Right cardiac atrium (tissue), 5 donors: ENCODE measurements at regions not wholly inside any gene's neighbourhood (a gene's known extent, or its start where the extent isn't known, plus 50 kb on each side); places are given as distances from the start of the nearest gene placed in this dataset.
"Not testable (repeated sequence)": the region's sequence is repeated elsewhere in the genome, so short reads cannot be mapped to it uniquely, and the experiment has no call there.

Experiments
- ATAC-seq, 2 donors: fragments of 200-7000 bp; cut with Tn5 transposase; one replicate each; pipeline versions ENCODE4 v1.8.0 to v1.9.1; 2020; ENCODE audit warnings: moderate library complexity in 2 of 2, mild to moderate bottlenecking in 1 of 2
- DNase-seq, 3 donors: peaks; one replicate each; pipeline ENCODE4 v3.0.0-alpha.2; 2020
- H3K27ac ChIP-seq: one replicate; pipeline ENCODE4 v1.5.1; 2013; ENCODE audit warnings: mild to moderate bottlenecking, low read length, control low read depth, moderate library complexity
- H3K27me3 ChIP-seq: one replicate; pipeline ENCODE4 v1.6.1; 2013; ENCODE audit not compliant: control insufficient read depth, insufficient read depth
- H3K4me1 ChIP-seq: one replicate; pipeline ENCODE4 v1.6.1; 2013; ENCODE audit warnings: low read length; ENCODE audit not compliant: control insufficient read depth, insufficient read depth
- H3K4me3 ChIP-seq: one replicate; pipeline ENCODE4 v1.5.1; 2013; ENCODE audit warnings: low read length, control low read depth
- H3K9me3 ChIP-seq: one replicate; pipeline ENCODE4 v1.6.1; 2013; ENCODE audit warnings: low read length; ENCODE audit not compliant: control insufficient read depth
- WGBS: extraction: QIAGEN DNeasy Blood & Tissue Kit; methylation state at CpG from one replicate; pipeline ENCODE4 v1.1.7; 2013; 5-methylcytosine and 5-hydroxymethylcytosine counted together
- intact Hi-C, 4 donors: fragments of 100-400 bp; cut with DNase I; formaldehyde crosslinking; loops; one replicate each; pipeline versions ENCODE4 v1.11.0 to v1.14.0; 2022 to 2023
- donor health status: healthy with polysubstance abuse.
- donor health status: DM: no; HTN: yes; CAD: no.
- donor health status: DM: no; HTN: no; CAD: no.
- donor health status: DM: no; HTN: yes; CAD: no; lungs with severe emphysema.
- donor health status: DM: yes; HTN: yes; CAD: no.

DNA sequence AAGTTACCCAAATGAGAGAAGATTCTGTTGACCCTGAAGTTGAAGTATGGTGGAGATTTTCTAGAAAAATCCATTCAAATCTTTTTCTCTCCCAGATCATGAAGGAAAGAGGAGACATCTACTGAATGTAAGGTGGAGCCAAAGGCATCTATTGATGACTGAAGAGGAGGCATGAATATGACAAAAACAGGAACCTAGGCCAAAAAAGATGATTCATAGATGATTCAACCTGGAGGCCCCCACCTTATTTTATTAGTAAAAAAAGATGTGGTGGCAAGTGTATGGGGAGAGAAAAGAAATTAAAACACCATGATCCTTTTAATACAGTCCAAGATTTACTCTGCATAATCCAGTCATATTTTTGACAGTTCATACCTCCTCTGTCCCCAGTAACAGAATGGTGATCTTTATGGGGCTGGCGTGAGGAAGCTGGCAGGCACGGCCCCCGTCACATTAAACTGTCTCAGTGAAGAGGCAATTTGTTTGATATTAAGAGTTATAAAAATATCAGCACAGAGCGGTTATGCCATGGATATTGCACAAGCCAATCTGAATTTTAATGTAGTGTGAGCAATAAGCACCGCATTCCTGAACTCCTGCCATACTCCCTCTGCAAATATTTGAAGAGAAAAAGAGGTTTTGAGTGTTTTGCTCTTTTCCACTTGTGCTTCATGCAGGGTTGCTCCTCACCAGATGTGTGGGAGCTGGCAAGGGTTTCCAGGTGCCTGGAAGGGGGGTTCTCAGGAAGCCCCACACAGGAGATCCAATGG is 94.4 kb downstream of the TRIM43 start:
- not testable (repeated sequence) for ATAC-seq, H3K4me1 ChIP-seq, H3K27ac ChIP-seq, DNase-seq, H3K4me3 ChIP-seq, H3K27me3 ChIP-seq, H3K9me3 ChIP-seq
- WGBS, result 73% methylated on average over 5 of the region's 5 CpGs
- intact Hi-C loops, result loop anchor here in 1 of 4 donors (10.0 kb wide), 1 partner anchor 1179 kb away; no protein-coding TSS in a partner anchor

DNA sequence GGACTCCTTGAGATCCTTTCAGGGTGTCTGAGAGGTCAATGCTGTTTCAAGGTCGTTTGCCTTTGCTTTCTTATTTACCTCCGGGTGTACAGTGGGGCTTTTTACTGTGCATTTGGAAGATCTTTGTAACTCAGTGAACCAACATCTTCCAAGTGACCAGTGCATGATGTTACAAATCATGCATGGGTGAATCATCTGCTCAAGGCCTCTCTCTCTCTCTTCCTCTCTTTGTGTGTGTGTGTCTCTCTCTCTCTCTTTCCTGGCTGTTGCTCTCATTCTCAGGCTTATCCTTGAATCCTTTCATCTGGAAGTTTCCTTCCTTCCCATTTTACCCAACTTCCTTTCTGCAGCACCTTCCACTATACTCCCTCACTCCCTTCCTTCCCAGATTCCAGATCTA is 96.1 kb downstream of the TRIM43 start:
- H3K27me3 ChIP-seq, H3K4me1 ChIP-seq, ATAC-seq, DNase-seq, H3K9me3 ChIP-seq, H3K27ac ChIP-seq, H3K4me3 ChIP-seq: not testable (repeated sequence)
- 63% methylated on average over 2 of the region's 2 CpGs for WGBS
- intact Hi-C loops, result loop anchor here in 1 of 4 donors (10.0 kb wide), 1 partner anchor 1177 kb away; no protein-coding TSS in a partner anchor

DNA sequence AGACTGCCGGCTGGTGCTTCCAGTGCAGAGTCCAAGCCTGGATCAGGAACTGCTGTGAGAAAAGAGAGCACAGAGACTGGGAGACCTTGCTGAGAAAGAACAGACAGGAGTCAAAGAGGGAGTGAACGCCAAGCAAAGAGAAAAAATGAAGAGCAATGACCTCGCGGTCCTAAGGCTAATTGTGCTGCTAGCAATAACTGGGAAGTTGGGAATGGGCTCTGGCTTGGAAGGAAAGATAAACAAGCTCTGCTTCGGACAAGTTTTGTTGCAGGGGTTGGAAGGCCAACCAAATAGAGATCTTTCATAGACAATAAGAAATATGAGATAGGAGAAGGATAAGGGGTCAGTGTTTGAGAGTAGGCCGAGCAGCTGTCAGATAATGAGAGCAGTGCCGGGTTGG is 99.4 kb downstream of the TRIM43 start:
- H3K27me3 ChIP-seq, intact Hi-C loops, H3K27ac ChIP-seq, H3K4me1 ChIP-seq, H3K9me3 ChIP-seq, H3K4me3 ChIP-seq, ATAC-seq, DNase-seq: not testable (repeated sequence)
- WGBS, result 64% methylated on average over 7 of the region's 7 CpGs

DNA sequence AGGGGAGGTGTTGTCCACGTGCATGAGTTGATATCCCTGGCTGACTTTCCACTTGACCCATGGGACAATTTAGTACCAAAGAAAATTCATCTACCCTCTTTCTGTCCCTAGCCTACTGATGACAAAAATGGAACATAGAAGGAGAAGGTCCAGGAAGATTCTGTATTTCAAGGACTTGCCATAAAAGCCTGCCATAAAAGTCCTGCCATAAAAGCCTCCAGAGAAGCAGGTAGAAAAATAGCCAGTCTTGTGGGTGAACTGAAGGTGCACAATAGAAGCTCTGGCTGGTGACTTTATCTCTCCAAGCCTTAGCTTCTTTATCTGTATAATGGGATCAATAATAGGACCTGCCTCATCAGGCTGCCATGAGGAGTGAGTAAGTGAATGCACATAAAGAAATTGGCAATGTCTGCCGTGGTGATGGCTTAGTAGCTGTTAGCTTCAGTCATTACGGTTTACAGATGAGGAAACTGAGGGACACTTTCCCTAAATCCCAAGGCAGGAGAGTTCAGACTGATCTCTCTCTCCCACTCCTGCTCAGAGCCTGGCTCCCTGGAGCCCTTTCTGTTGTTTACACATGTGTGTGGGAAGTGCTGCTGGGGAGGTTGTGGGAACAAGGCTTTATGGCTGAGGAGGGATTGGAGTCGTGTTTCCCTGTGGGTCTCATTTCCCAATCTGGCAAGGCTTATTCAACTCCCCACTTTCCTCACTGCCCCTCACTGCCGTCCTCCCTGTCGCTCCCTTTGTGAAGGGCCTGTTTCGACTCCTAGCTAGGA is 101.5 kb downstream of the TRIM43 start:
- ATAC-seq, result peak; percentile 25 to 60

DNA sequence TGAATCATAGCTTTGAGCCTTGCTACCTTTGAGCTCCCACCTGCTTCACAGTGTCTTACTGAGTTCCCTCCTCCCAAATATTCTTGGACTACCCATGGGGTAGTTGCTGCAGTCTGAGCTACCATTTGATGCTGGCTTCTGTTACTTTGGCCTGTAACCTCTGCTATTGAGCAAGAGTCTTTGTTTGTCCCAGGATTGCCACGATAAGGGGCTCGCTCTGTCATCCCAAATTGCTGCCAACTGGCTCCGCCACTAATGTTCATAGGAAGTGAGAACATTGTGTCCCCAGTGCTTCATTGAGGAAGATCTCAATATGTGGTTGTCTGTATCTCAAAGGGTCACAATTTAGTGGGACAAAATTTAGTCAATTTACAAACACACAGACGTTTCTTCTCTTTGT is 103.8 kb downstream of the TRIM43 start:
- peak; percentile 82 to 92 for ATAC-seq
- H3K27ac ChIP-seq, result peak overlapping the region; percentile 81
- 41% methylated on average over 4 of the region's 4 CpGs for WGBS

More for the DNA sequence above, 101.5 kb downstream of the TRIM43 start:
- H3K9me3 ChIP-seq, intact Hi-C loops, H3K4me1 ChIP-seq, H3K27me3 ChIP-seq, H3K4me3 ChIP-seq, H3K27ac ChIP-seq: not testable (repeated sequence)
- WGBS, result 65% methylated on average over 7 of the region's 7 CpGs
- DNase-seq, result peak in 1 of 3 donors; percentile 54

DNA sequence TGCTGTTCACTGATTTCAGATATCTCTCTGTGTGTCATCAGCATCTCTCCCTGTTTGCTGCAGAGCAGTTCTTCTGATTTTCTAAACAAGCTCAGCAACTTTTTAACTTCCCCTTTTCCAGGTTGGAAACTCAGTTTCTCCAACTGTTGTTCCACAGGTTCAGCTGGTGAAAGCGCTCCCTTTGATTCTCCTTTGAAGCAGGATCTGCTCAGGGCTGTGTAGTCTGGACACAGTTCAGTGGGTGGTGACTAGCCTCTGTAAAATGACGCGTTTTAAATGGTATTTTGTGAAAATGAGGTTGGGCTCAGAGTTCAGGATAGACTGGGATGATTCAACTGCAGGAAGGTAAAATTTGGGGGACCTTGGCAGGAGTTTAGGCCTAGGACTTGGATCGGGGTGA is 106.3 kb downstream of the TRIM43 start:
- Histone ChIP-seq H3K9me3 (no peaks in the 10 kb centered on the region), H3K27ac (no peak overlapping the region), H3K27me3 (no peaks in the 10 kb centered on the region), H3K4me3 (no peak overlapping the region), H3K4me1 (no peaks in the 10 kb centered on the region)
- 73% methylated on average over 4 of the region's 4 CpGs for WGBS
- no peak for DNase-seq
- no peak for ATAC-seq
- intact Hi-C loops, result no loop called here

More for the DNA sequence above, 103.8 kb downstream of the TRIM43 start:
- Histone ChIP-seq H3K4me3 (no peak overlapping the region), H3K27me3 (no peaks in the 10 kb centered on the region), H3K9me3 (no peaks in the 10 kb centered on the region), H3K4me1 (no peaks in the 10 kb centered on the region)
- DNase-seq, result peak; percentile 87 to 94 (median 87)
- intact Hi-C loops, result no loop called here

DNA sequence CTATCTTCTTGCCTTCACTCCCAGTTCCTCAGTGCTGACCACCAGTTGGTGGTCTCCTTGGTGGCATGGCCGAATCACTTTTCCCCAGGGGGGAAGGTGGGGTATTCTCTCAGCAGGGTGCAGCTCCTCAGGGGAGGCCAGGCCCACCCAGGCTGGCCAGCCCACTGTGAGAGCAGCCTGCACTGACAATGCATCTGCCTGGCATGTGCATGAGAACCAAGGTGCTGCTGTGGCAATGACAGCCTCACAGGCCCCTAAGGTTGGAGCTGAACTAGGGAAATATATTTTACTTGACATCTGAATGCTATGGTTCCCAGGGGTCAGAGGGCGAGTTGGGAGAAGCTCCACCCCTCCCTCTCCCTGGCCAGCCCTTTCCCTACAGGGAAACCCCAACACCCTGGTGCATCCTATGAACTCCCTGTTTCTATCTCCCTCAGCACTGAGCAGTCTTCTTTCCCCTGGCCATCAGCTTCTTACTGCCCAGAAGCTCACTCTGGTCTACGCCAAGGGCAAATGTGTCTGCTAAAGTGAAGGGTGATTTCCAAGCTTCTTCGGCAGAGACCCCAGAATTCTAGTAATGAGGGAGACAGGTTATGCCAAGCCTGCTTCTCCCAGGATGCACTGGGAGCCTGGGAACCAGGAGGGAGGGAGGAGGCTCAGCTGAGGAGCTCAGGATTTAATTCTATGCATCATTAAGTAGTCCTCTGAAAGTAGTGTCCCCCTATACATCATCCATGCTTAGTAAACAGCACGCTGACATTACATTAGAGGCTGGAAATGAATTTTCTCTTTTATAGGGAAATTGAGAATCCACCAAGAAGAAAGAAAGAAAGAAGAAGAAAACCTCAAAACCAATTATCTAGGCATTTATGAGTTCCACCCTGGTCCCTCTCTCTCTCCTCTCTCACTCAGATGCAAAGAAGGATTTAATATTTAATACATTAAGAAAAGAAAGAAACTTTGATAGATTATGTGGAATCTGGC is 107.7 kb downstream of the TRIM43 start:
- DNase-seq, intact Hi-C loops, H3K27ac ChIP-seq, H3K9me3 ChIP-seq, ATAC-seq, H3K4me1 ChIP-seq, H3K27me3 ChIP-seq, H3K4me3 ChIP-seq: not testable (repeated sequence)
- WGBS, result 74% methylated on average over 5 of the region's 5 CpGs

DNA sequence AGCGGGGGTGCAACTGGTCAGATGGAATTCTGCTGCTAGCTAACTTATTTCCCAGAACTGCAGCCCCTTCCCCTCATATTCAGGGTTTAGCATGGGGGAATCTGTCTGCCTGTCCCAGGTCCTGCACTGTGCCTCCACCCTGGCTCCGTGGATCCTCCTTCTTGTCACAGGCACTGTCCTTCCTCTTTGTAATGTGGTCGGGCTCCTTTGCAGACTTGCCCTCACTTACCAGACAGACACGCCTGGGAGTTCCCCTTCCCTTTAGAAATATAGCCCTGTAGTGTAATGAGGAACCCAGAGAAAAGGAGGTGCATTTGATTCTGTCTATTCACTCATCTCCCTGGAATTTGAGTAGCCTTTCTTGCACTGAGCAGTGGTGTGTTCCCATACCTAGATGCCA is 108.7 kb downstream of the TRIM43 start:
- peak in 1 of 2 donors; percentile 27 for ATAC-seq
- 51% methylated on average over 4 of the region's 4 CpGs for WGBS
- Histone ChIP-seq H3K27me3 (no peaks in the 10 kb centered on the region), H3K27ac (no peak overlapping the region), H3K4me3 (no peak overlapping the region), H3K9me3 (no peaks in the 10 kb centered on the region), H3K4me1 (no peaks in the 10 kb centered on the region)
- DNase-seq, result no peak
- intact Hi-C loops, result no loop called here

DNA sequence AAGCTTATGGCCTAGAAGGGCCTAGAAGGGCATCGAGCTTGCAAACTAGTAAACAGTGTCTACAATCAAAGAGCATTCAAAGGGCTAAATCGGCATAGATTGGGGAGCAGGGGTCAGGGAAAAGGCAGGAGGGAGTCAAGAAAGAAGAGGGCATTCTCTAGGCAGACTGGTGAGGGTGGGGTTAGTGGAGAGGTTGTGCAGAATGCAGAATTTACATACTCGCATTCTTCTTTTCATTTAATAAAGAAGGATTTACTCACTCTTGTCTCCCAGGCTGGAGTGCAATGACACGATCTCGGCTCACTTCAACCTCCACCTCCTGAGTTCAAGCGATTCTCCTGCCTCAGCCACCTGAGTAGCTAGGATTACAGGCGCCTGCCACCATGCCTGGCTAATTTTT is 110.7 kb downstream of the TRIM43 start:
- intact Hi-C loops, result no loop called here
- Histone ChIP-seq H3K4me1 (no peaks in the 10 kb centered on the region), H3K27ac (no peak overlapping the region), H3K27me3 (no peaks in the 10 kb centered on the region), H3K4me3 (no peak overlapping the region), H3K9me3 (no peaks in the 10 kb centered on the region)
- ATAC-seq, result no peak
- 91% methylated on average over 7 of the region's 7 CpGs for WGBS
- DNase-seq, result no peak

DNA sequence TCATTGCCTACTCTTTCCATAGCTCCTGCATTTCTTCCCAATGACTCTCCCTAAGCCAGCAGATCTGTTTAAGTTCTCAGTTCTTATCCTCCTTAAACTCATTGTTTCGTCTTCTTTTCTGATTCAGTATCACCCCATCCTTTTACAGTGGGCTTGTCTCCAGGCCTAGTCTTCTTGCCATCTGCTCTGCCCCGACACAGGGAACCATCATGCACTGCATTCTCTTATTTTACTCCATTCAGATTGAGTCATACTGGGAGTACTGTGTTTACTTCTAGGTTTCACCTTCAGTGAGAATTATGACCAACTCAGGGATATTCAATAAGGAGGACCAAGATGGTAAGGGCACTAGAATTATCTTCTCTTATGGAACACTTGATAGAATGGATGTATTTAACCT is 115.4 kb downstream of the TRIM43 start:
- H3K9me3 ChIP-seq, ATAC-seq, H3K4me1 ChIP-seq, H3K4me3 ChIP-seq, H3K27me3 ChIP-seq, H3K27ac ChIP-seq, intact Hi-C loops, DNase-seq: not testable (repeated sequence)
- 89% methylated on average over 2 of the region's 2 CpGs for WGBS
